Heart left ventricle (tissue), 16 donors: ENCODE measurements at regions not wholly inside any gene's neighbourhood (a gene's known extent, or its start where the extent isn't known, plus 50 kb on each side); places are given as distances from the start of the nearest gene placed in this dataset.
A peak's percentile ranks its signal among the peaks of the same experiment; 100 is the strongest.

Experiments
- ATAC-seq, 4 donors: fragments of 200-7000 bp; cut with Tn5 transposase; one replicate each; pipeline ENCODE4 v1.9.1; 2020 to 2022; ENCODE audit warnings: moderate library complexity in 4 of 4, mild to moderate bottlenecking in 3 of 4, moderate number of reproducible peaks in 1 of 4
- DNase-seq, 5 donors: peaks; one replicate each; pipeline ENCODE4 v3.0.0-alpha.2; 2020
- H3K27ac ChIP-seq, 12 donors: fragments of 200-600 bp; sonication (generic) in 4 of 12; one replicate each; pipeline versions ENCODE4 v1.5.0 to v1.8.0; 2016 to 2022; ENCODE audit warnings: mild to moderate bottlenecking in 2 of 12
- H3K27me3 ChIP-seq, 9 donors: fragments of 200-600 bp; sonication (generic) in 2 of 9; one replicate each; pipeline versions ENCODE4 v1.5.1 to v1.8.0; 2016 to 2022; ENCODE audit warnings: mild to moderate bottlenecking in 3 of 9
- H3K36me3 ChIP-seq, 9 donors: fragments of 200-600 bp; sonication (generic) in 2 of 9; one replicate each; pipeline versions ENCODE4 v1.5.0 to v1.8.0; 2018 to 2022; ENCODE audit warnings: mild to moderate bottlenecking in 2 of 9
- H3K4me1 ChIP-seq, 12 donors: fragments of 200-600 bp; sonication (generic) in 4 of 12; one replicate each; pipeline versions ENCODE4 v1.5.0 to v1.8.0; 2016 to 2022; ENCODE audit warnings: mild to moderate bottlenecking in 3 of 12
- H3K4me3 ChIP-seq, 12 donors: fragments of 200-600 bp; sonication (generic) in 4 of 12; one replicate each; pipeline versions ENCODE4 v1.5.0 to v1.8.0; 2017 to 2022; ENCODE audit warnings: mild to moderate bottlenecking in 9 of 12, moderate library complexity in 4 of 12
- H3K9me3 ChIP-seq, 12 donors: fragments of 200-600 bp; sonication (generic) in 4 of 12; one replicate each; pipeline versions ENCODE4 v1.5.0 to v1.8.0; 2016 to 2022; ENCODE audit warnings: mild to moderate bottlenecking in 1 of 12
- POLR2A ChIP-seq, 2 donors: fragments of 450-650 bp; IDR thresholded peaks; one replicate each; pipeline ENCODE4 v1.6.1; 2017; ENCODE audit warnings: antibody characterized with exemption in 2 of 2, mild to moderate bottlenecking in 2 of 2, moderate library complexity in 2 of 2
- WGBS, 4 donors: extraction: QIAGEN DNeasy Blood & Tissue Kit in 2 of 4; methylation state at CpG; one replicate each; pipeline versions ENCODE4 v1.1.5 to v1.1.7; 2013 to 2018; 5-methylcytosine and 5-hydroxymethylcytosine counted together
- intact Hi-C, 10 donors: fragments of 100-400 bp; cut with DNase I; formaldehyde crosslinking; loops; one replicate each; pipeline versions ENCODE4 v1.11.1 to v1.14.2; 2022
- TF ChIP-seq, protein P1 (sequence below), 12 donors: fragments of 200-600 bp; sonication (generic) in 4 of 12; IDR thresholded peaks; one replicate each; pipeline versions ENCODE4 v1.5.0 to v1.8.0; 2018 to 2022; ENCODE audit warnings: antibody characterized with exemption in 12 of 12, mild to moderate bottlenecking in 5 of 12
- donor health status: ischemic (EF 13 %, LVEDD 7.1; RV severe dilation, severe dysfunction).
- donor health status: healthy with polysubstance abuse.
- donor health status: DM: no; HTN: yes; CAD: no.
- donor health status: DM: no; HTN: no; CAD: no.
- donor health status: ischemic (EF 25% LVEDD 6.9; RV normal size, moderate dysfunction).
- donor health status: ischemic (EF 25% LVEDD 5.7; RV mildly dilated, moderate dysfunction).
- donor health status: healthy.
- donor health status: DM: yes; HTN: yes; CAD: no.
- donor health status: ischemic (EF 35%, LVEDD 5.7; RV mildly dilated, moderate dysfunction).
- donor health status: nonischemic (EF 11% LVEDD 7.7; RV severe dilation, severe dysfunction).
- donor health status: DM: yes; HTN: yes; CAD: no.
- donor health status: PGD.
- donor health status: ischemic (EF 29% LVEDD 5.4; RV normal size, mild dysfunction).
- donor health status: nonischemic (EF 23%, LVEDD 6.1; RV moderate dilation, normal function).

DNA sequence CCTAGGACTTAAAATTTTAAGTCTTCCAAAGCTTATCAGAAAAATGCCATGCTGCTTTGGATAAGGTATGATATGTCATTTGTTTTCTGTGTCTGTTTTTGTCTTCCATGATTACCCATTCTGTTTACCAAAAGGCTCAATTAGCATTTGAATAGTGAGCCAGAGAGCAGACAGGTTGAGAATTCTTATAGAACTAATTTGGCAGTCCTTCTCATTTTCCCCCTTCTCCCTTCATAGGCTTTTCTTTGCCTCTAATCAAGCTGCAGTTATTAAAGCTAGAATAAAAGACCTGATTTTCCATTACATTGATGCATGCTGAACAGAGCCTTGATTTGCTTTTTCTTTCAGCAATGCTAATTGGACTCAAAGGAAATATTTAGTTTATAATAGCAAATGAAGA, 993.0 kb downstream of the MAT2B start:
- H3K4me1 ChIP-seq = no peaks in the 10 kb centered on the region
- DNase-seq = no peak
- TF ChIP-seq, protein P1, sequence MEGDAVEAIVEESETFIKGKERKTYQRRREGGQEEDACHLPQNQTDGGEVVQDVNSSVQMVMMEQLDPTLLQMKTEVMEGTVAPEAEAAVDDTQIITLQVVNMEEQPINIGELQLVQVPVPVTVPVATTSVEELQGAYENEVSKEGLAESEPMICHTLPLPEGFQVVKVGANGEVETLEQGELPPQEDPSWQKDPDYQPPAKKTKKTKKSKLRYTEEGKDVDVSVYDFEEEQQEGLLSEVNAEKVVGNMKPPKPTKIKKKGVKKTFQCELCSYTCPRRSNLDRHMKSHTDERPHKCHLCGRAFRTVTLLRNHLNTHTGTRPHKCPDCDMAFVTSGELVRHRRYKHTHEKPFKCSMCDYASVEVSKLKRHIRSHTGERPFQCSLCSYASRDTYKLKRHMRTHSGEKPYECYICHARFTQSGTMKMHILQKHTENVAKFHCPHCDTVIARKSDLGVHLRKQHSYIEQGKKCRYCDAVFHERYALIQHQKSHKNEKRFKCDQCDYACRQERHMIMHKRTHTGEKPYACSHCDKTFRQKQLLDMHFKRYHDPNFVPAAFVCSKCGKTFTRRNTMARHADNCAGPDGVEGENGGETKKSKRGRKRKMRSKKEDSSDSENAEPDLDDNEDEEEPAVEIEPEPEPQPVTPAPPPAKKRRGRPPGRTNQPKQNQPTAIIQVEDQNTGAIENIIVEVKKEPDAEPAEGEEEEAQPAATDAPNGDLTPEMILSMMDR (IDR thresholded peaks at IDR 0.05) = no peak
- no peak for TF ChIP-seq POLR2A (IDR thresholded peaks at IDR 0.05)
- no peak overlapping the region for H3K4me3 ChIP-seq
- ATAC-seq = no peak
- intact Hi-C loops = no loop called here
- no peak overlapping the region for H3K27ac ChIP-seq
- no peaks in the 10 kb centered on the region for H3K36me3 ChIP-seq
- H3K9me3 ChIP-seq = no peaks in the 10 kb centered on the region
- no peaks in the 10 kb centered on the region for H3K27me3 ChIP-seq

DNA sequence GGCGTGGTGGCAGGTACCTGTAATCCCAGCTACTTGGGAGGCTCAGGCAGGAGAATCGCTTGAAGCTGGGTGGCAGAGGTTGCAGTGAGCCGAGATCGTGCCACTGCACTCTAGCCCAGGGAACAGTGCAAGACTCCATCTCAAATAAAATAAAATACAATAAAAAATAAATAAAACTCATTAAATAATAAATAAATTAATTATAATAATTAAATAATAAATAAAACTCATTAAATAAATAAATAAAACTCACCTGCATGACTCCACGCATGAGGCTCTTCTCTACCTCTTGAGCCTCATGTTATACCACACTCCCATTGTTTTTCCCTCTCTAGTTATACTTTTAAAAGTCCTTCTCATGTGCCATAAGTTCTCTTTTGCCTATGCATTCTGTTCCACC, 995.4 kb downstream of the MAT2B start:
- no peaks in the 10 kb centered on the region for H3K9me3 ChIP-seq
- H3K4me1 ChIP-seq = peaks cover 0 to 4% (median 0%) of the 10 kb centered on the region in 12 donors
- TF ChIP-seq POLR2A (IDR thresholded peaks at IDR 0.05) = no peak
- TF ChIP-seq, protein P1 (IDR thresholded peaks at IDR 0.05) = no peak
- no peak for DNase-seq
- ATAC-seq = no peak
- no peak overlapping the region for H3K4me3 ChIP-seq
- no peaks in the 10 kb centered on the region for H3K27me3 ChIP-seq
- no peak overlapping the region for H3K27ac ChIP-seq
- no peaks in the 10 kb centered on the region for H3K36me3 ChIP-seq
- 84 to 96% (median 92%) methylated on average over 5 of the region's 5 CpGs for WGBS, 4 donors
- intact Hi-C loops = loop anchor here (5.0 to 10.0 kb wide), 9 partner anchors 456 to 939 kb away; no protein-coding TSS in a partner anchor

DNA sequence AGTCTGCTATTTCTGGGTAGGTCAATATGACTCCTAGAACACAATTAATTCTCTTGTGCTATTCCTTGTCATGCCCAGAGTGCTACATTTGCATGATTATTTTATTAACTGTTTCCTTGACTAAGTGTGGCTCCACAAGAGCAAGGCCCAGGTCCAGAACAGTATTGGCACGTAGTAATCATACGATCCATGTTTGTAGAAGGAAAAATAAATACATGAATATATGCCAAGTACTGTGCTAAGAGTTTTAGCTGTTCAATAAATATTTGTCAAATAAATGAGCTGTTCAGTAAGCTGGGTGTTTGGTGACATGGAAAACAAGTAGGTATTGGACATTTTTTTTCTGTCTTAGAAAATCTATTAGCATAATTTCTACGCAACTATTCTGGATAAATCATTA, 995.9 kb downstream of the MAT2B start:
- TF ChIP-seq POLR2A (IDR thresholded peaks at IDR 0.05) = no peak
- TF ChIP-seq, protein P1 (IDR thresholded peaks at IDR 0.05) = no peak
- intact Hi-C loops = loop anchor here (5.0 to 10.0 kb wide), 9 partner anchors 457 to 939 kb away; no protein-coding TSS in a partner anchor
- no peaks in the 10 kb centered on the region for H3K27me3 ChIP-seq
- peaks cover 0 to 4% (median 0%) of the 10 kb centered on the region in 12 donors for H3K4me1 ChIP-seq
- no peaks in the 10 kb centered on the region for H3K9me3 ChIP-seq
- DNase-seq (no peak), ATAC-seq (no peak)
- 81 to 95% (median 88%) methylated on average over 3 of the region's 3 CpGs for WGBS, 4 donors
- H3K4me3 ChIP-seq = no peak overlapping the region
- no peak overlapping the region for H3K27ac ChIP-seq
- H3K36me3 ChIP-seq = no peaks in the 10 kb centered on the region

DNA sequence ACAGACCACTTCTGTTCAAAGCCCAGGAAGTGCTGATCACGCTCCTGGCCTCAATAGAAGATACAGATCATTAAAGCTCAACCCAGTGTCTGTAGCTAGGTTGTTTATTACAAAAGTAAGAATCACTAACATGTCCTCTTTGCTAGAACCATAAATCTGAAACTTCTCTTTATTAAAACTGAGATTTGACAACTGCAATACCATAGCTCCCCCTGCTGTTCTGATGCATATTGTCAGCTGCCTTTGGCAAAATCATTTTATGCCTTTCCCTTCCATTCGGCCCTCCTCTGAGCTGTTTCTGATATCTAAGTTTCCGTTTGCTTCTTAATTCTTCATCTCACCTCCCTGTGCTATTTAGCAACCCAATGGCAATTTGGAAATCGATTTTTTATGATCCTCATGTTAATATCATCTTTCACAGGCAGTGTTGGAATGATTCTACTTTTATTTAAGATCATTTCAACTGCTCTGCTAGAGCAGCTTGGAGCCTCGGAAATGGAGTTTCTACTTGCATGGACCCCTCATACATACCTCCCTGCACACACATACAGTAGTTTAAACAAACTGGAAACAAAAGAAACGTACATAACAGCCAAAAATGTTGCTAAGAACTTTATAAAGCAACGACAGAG, 998.8 kb downstream of the MAT2B start:
- H3K27me3 ChIP-seq = peaks cover 0 to 10% (median 0%) of the 10 kb centered on the region in 9 donors
- TF ChIP-seq POLR2A (IDR thresholded peaks at IDR 0.05) = no peak
- TF ChIP-seq, protein P1 (IDR thresholded peaks at IDR 0.05) = peak; percentile 40 to 82 (median 68)
- DNase-seq (peak in 1 of 5 donors; percentile 8), ATAC-seq (no peak)
- H3K36me3 ChIP-seq = no peaks in the 10 kb centered on the region
- WGBS, 4 donors = 31 to 38% (median 35%) methylated on average over 7 of the region's 7 CpGs
- H3K9me3 ChIP-seq = no peaks in the 10 kb centered on the region
- H3K4me3 ChIP-seq = no peak overlapping the region
- peaks cover 0 to 4% (median 0%) of the 10 kb centered on the region in 12 donors for H3K4me1 ChIP-seq
- intact Hi-C loops = loop anchor here (2.0 to 10.0 kb wide), 11 partner anchors 459 to 942 kb away; no protein-coding TSS in a partner anchor
- no peak overlapping the region for H3K27ac ChIP-seq
